AG04450 (cell line): ENCODE measurements at regions not wholly inside any gene's neighbourhood (a gene's known extent, or its start where the extent isn't known, plus 50 kb on each side); places are given as distances from the start of the nearest gene placed in this dataset.

Experiments used
- CTCF ChIA-PET: fragments of 300-600, 350-600 bp; formaldehyde crosslinking; extraction: SDS; loops from one replicate; lab custom pipeline; 2022; ENCODE audit warnings: antibody characterized with exemption, inconsistent platforms; lab: Charles Lee
- POLR2A ChIA-PET: fragments of 350-600 bp; formaldehyde crosslinking; extraction: SDS; loops from one replicate; lab custom pipeline; 2021; ENCODE audit warnings: antibody characterized with exemption, inconsistent platforms; lab: Yijun Ruan, JAX
- DNase-seq: peaks from one replicate; pipeline ENCODE4 v3.0.0-alpha.2; 2011; ENCODE audit warnings: low read depth, low spot score
- H3K27ac ChIP-seq: one replicate; pipeline ENCODE4 v1.5.1; 2012; ENCODE audit warnings: low read depth, low read length, control low read depth
- H3K27me3 ChIP-seq: one replicate; pipeline ENCODE4 v1.6.0; 2012; ENCODE audit warnings: low read length; ENCODE audit not compliant: control insufficient read depth, insufficient read depth
- H3K4me3 ChIP-seq: 2 replicates; pipeline ENCODE4 v1.5.1; 2011; ENCODE audit warnings: mild to moderate bottlenecking, low read depth, low read length, control low read depth
- H3K9me3 ChIP-seq: 2 replicates; pipeline ENCODE4 v1.5.1; 2012; ENCODE audit warnings: low read length; ENCODE audit not compliant: control insufficient read depth, insufficient read depth
- TF ChIP-seq, protein P1 (sequence below): IDR thresholded peaks from 2 replicates; pipeline ENCODE4 v1.5.1; 2011; ENCODE audit warnings: low read depth, low read length, control low read depth, inconsistent platforms

GRCh38 chr4:155515444-155516075, 138.8 kb upstream of the MAP9 start:
- no peak overlapping the region for H3K4me3 ChIP-seq
- TF ChIP-seq, protein P1, sequence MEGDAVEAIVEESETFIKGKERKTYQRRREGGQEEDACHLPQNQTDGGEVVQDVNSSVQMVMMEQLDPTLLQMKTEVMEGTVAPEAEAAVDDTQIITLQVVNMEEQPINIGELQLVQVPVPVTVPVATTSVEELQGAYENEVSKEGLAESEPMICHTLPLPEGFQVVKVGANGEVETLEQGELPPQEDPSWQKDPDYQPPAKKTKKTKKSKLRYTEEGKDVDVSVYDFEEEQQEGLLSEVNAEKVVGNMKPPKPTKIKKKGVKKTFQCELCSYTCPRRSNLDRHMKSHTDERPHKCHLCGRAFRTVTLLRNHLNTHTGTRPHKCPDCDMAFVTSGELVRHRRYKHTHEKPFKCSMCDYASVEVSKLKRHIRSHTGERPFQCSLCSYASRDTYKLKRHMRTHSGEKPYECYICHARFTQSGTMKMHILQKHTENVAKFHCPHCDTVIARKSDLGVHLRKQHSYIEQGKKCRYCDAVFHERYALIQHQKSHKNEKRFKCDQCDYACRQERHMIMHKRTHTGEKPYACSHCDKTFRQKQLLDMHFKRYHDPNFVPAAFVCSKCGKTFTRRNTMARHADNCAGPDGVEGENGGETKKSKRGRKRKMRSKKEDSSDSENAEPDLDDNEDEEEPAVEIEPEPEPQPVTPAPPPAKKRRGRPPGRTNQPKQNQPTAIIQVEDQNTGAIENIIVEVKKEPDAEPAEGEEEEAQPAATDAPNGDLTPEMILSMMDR, result no peak
- ChIA-PET CTCF (no interaction called here), POLR2A (no interaction called here)
- H3K27ac ChIP-seq, result no peak overlapping the region
- H3K27me3 ChIP-seq, result no peaks in the 10 kb centered on the region
- no peak for DNase-seq
- H3K9me3 ChIP-seq, result no peaks in the 10 kb centered on the region

DNA sequence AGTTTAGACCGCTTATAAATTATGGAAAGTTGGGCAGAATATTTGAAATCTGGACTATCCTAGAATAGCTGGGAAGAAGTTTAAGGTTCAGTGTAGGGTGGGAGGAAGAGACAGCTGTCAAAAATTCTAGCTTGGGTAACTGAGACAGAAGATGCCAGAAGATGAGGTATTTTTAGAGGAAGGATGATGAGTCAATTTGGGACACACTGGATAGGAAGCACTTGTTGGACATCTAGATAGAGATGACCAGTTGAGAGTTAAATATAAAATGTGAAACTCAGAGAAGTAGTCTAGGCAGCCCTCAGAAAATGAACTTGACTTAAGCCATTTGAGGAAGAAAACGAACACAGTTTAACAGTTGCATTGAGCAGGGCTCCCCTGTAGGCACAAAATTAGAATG, 137.9 kb upstream of the MAP9 start:
- no peak for DNase-seq
- CTCF ChIA-PET, result no interaction called here
- TF ChIP-seq, protein P1, result no peak
- no peaks in the 10 kb centered on the region for H3K27me3 ChIP-seq
- H3K4me3 ChIP-seq, result no peak overlapping the region
- POLR2A ChIA-PET, result no interaction called here
- no peak overlapping the region for H3K27ac ChIP-seq
- H3K9me3 ChIP-seq, result no peaks in the 10 kb centered on the region

DNA sequence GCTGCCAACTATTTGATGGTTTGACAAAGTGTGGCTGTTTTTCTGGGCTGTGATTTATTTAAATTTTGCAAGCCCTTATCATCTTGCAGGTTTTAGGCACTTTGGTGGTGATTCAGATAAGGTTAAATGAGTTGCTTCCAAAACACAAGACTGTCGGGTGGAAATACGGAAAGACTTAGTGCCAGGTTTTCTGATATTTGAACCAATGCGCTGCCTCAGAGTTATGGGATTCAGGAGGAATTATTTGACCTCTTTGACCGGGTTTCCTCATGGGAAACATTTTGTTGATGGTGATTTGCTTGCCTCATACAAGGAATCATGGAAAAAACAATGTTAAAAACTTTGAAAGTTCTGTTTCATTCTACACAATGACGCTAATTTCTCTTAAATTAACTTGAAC, 136.1 kb upstream of the MAP9 start:
- ChIA-PET CTCF (no interaction called here), POLR2A (interaction anchor here (0.6 kb wide), 1 partner anchor 106 kb away, joined by 3 read pairs; no protein-coding TSS in a partner anchor)
- no peak overlapping the region for H3K27ac ChIP-seq

DNA sequence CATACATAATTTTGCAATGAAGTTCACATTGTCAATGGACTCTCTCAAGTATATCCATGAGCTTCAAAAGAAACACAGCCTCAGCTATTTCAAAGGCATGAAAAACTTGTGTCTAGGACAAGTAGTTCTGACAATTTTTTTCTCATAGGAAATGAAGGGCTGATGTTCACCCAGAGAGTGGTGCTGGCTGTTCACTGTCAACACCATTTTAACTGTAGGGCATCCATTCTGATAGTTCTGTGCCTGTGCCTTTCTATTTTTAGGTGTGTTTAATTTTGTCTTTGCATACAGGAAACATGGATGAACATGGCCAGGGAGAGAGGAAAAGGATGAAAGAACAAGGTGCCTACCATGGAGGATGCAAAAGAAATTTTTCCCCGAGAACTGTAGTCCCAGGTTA, 135.3 kb upstream of the MAP9 start:
- Histone ChIP-seq H3K27me3 (no peaks in the 10 kb centered on the region), H3K4me3 (no peak overlapping the region), H3K27ac (no peak overlapping the region), H3K9me3 (no peaks in the 10 kb centered on the region)
- POLR2A ChIA-PET, result no interaction called here
- CTCF ChIA-PET, result no interaction called here
- TF ChIP-seq, protein P1, result no peak
- DNase-seq, result no peak

More for the DNA sequence above, 136.1 kb upstream of the MAP9 start:
- DNase-seq, result no peak
- no peak overlapping the region for H3K4me3 ChIP-seq
- no peaks in the 10 kb centered on the region for H3K9me3 ChIP-seq
- TF ChIP-seq, protein P1, result no peak
- H3K27me3 ChIP-seq, result no peaks in the 10 kb centered on the region

- ChIA-PET CTCF (interaction anchor here (0.7 kb wide), 1 partner anchor 9 kb away, joined by 3 read pairs; no protein-coding TSS in a partner anchor), POLR2A (no interaction called here)
- DNase-seq, result no peak
- H3K9me3 ChIP-seq, result no peaks in the 10 kb centered on the region
- H3K27ac ChIP-seq, result no peak overlapping the region
- H3K4me3 ChIP-seq, result no peak overlapping the region
- H3K27me3 ChIP-seq, result no peaks in the 10 kb centered on the region
- TF ChIP-seq, protein P1, result no peak
Observed at GRCh38 chr4:155510771-155511170, 134.0 kb upstream of the MAP9 start.
